GM18861 (cell line): ENCODE measurements at regions not wholly inside any gene's neighbourhood (a gene's known extent, or its start where the extent isn't known, plus 50 kb on each side); places are given as distances from the start of the nearest gene placed in this dataset.

ENCODE experiments used
- ATAC-seq: cut with Tn5 transposase; IDR thresholded peaks from one replicate; pipeline ENCODE4 v1.9.1; 2021; ENCODE audit not compliant: unreplicated experiment

GRCh38 chr9:106307670-106308069, 555.3 kb upstream of the ZNF462 start:
- no peak for ATAC-seq

GRCh38 chr9:106309925-106310324, 553.0 kb upstream of the ZNF462 start:
- no peak for ATAC-seq

GRCh38 chr9:106310782-106311181, 552.2 kb upstream of the ZNF462 start:
- no peak for ATAC-seq

- ATAC-seq = no peak
Observed at GRCh38 chr9:106312906-106313305, 550.1 kb upstream of the ZNF462 start.

- no peak for ATAC-seq
Observed at GRCh38 chr9:106314476-106314875, 548.5 kb upstream of the ZNF462 start.

GRCh38 chr9:106321394-106322180, 541.4 kb upstream of the ZNF462 start:
- ATAC-seq = no peak

GRCh38 chr9:106322706-106323245, 540.2 kb upstream of the ZNF462 start:
- no peak for ATAC-seq

GRCh38 chr9:106324053-106324585, 538.8 kb upstream of the ZNF462 start:
- no peak for ATAC-seq

GRCh38 chr9:106324591-106325280, 538.2 kb upstream of the ZNF462 start:
- ATAC-seq = no peak

- no peak for ATAC-seq
Observed at GRCh38 chr9:106326493-106326892, 536.5 kb upstream of the ZNF462 start.

- no peak for ATAC-seq
Observed at GRCh38 chr9:106333481-106333880, 529.5 kb upstream of the ZNF462 start.

- no peak for ATAC-seq
Observed at GRCh38 chr9:106334081-106334480, 528.9 kb upstream of the ZNF462 start.

- no peak for ATAC-seq
Observed at GRCh38 chr9:106339882-106340281, 523.1 kb upstream of the ZNF462 start.

- no peak for ATAC-seq
Observed at GRCh38 chr9:106350777-106351176, 512.2 kb upstream of the ZNF462 start.

GRCh38 chr9:106356924-106357323, 506.0 kb upstream of the ZNF462 start:
- no peak for ATAC-seq

- ATAC-seq = no peak
Observed at GRCh38 chr9:106358331-106358730, 504.6 kb upstream of the ZNF462 start.

GRCh38 chr9:106376689-106377088, 486.3 kb upstream of the ZNF462 start:
- no peak for ATAC-seq

- ATAC-seq = no peak
Observed at GRCh38 chr9:106383072-106383471, 479.9 kb upstream of the ZNF462 start.

GRCh38 chr9:106387965-106388364, 475.0 kb upstream of the ZNF462 start:
- no peak for ATAC-seq

GRCh38 chr9:106393226-106393625, 469.7 kb upstream of the ZNF462 start:
- ATAC-seq = no peak

- ATAC-seq = no peak
Observed at GRCh38 chr9:106400170-106400569, 462.8 kb upstream of the ZNF462 start.

GRCh38 chr9:106400950-106401349, 462.0 kb upstream of the ZNF462 start:
- no peak for ATAC-seq
